Mammary epithelial cell (primary cell): ENCODE measurements at regions not wholly inside any gene's neighbourhood (a gene's known extent, or its start where the extent isn't known, plus 50 kb on each side); places are given as distances from the start of the nearest gene placed in this dataset.

Experiments used
- CTCF ChIP-seq, 2 donors: IDR thresholded peaks in 1 of 2; conservative IDR thresholded peaks in 1 of 2; 2 replicates each; pipeline ENCODE4 v1.5.1; 2011 to 2012; ENCODE audit warnings: inconsistent platforms in 2 of 2, low read length in 2 of 2, mild to moderate bottlenecking in 2 of 2, control low read depth in 1 of 2, low read depth in 1 of 2; ENCODE audit not compliant: insufficient read depth in 1 of 2; ENCODE audit errors: extremely low read depth in 1 of 2
- EZH2 ChIP-seq: IDR thresholded peaks from 2 replicates; pipeline ENCODE4 v1.6.1; 2012; ENCODE audit warnings: low read length, inconsistent platforms, borderline replicate concordance

GRCh38 chr12:92606956-92607355 is 95.8 kb upstream of the PLEKHG7 start:
- no peak for TF ChIP-seq CTCF (conservative IDR thresholded peaks at IDR 0.05 in 1 of 2, IDR thresholded peaks at IDR 0.05 in 1 of 2; ENCODE audit: extremely low read depth in 1 of 2, insufficient read depth in 1 of 2, low read depth in 1 of 2, low read length in 2 of 2)
- TF ChIP-seq EZH2 = no peak
